ENCODE measurements at regions not wholly inside any gene's neighbourhood (a gene's known extent, or its start where the extent isn't known, plus 50 kb on each side); places are given as distances from the start of the nearest gene placed in this dataset.

DNA sequence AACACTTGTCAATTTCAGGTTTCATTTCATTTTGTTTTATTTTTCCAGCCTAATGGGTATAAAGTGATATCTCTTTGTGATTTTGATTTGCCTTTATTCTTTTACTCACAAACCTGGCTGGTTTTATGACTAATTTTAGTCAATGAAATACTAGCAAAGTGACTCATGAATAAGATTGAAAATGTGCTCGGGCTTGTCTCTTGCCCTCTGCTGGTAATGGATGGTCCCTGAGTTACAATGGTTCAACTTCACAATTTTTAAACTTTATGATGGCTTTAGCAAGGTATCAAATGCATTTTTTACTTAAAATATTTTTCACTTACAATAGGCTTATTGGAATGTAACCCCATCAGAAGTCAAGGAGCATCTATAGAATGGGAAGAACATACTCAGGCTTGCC is 431.4 kb upstream of the CCNG1 start:
- TF ChIP-seq POLR2A (IDR thresholded peaks at IDR 0.05; ENCODE audit: low read depth, low read length): no peak
- TF ChIP-seq, protein P1, sequence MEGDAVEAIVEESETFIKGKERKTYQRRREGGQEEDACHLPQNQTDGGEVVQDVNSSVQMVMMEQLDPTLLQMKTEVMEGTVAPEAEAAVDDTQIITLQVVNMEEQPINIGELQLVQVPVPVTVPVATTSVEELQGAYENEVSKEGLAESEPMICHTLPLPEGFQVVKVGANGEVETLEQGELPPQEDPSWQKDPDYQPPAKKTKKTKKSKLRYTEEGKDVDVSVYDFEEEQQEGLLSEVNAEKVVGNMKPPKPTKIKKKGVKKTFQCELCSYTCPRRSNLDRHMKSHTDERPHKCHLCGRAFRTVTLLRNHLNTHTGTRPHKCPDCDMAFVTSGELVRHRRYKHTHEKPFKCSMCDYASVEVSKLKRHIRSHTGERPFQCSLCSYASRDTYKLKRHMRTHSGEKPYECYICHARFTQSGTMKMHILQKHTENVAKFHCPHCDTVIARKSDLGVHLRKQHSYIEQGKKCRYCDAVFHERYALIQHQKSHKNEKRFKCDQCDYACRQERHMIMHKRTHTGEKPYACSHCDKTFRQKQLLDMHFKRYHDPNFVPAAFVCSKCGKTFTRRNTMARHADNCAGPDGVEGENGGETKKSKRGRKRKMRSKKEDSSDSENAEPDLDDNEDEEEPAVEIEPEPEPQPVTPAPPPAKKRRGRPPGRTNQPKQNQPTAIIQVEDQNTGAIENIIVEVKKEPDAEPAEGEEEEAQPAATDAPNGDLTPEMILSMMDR (IDR thresholded peaks at IDR 0.05; ENCODE audit: extremely low read depth in 1 of 2, insufficient read depth in 1 of 2, low read depth in 1 of 2, low read length in 2 of 2): no peak
- no peak for TF ChIP-seq MYC (IDR thresholded peaks at IDR 0.05; ENCODE audit: low read depth, low read length)
- no peak for TF ChIP-seq EZH2 (IDR thresholded peaks at IDR 0.05; ENCODE audit: borderline replicate concordance, low read depth, low read length, severe bottlenecking)
- no peak for TF ChIP-seq POLR2AphosphoS5 (IDR thresholded peaks at IDR 0.05; ENCODE audit: insufficient read depth, low read depth, low read length)
- no peak for TF ChIP-seq GATA2 (IDR thresholded peaks at IDR 0.05; ENCODE audit: insufficient read depth, insufficient read length, low read depth, low read length)
- no peak for TF ChIP-seq JUN (IDR thresholded peaks at IDR 0.05; ENCODE audit: borderline replicate concordance, insufficient read depth, insufficient read length, low read depth)
- TF ChIP-seq, protein P2, sequence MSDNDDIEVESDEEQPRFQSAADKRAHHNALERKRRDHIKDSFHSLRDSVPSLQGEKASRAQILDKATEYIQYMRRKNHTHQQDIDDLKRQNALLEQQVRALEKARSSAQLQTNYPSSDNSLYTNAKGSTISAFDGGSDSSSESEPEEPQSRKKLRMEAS (IDR thresholded peaks at IDR 0.05; ENCODE audit: insufficient read depth, insufficient read length): no peak

Measured in endothelial cell of umbilical vein (primary cell).